ENCODE measurements at regions not wholly inside any gene's neighbourhood (a gene's known extent, or its start where the extent isn't known, plus 50 kb on each side); places are given as distances from the start of the nearest gene placed in this dataset.

DNA sequence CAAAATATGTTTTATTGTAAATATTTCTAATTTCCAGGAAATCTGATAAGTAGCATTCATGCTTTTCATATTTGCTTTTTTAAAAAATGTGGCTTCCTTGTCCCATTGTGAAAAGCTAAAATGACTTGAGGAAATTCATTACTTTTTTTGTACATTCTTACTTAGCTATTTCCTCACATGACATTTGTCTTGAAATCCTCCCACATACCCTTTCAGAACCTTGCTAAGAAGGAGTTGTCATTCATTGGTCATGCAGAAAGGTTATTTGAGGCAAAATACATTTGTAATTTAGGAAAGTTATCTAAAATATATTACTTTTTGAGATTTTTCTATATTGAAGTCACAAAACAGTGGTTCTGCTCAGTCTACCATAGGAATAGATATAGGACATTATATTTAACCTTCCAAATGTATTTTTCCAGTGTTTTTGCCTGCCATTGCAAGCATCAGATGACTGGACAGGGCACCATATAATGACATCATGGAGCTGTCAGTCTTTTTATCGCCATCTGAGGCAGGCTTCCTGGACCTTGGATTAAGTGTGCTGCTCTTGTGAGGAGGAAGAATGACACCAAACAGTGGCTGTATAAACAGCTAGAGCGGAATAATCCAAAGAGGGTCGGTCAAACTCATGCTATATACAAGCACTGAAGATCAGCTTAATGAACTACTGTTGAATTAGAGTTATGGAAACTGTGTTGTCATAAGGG, 109.4 kb upstream of the HCRTR2 start:
- DNase-seq (ENCODE audit: low spot score), result no peak

More for the DNA sequence above, 109.4 kb upstream of the HCRTR2 start:
- Histone ChIP-seq H3K27me3 (ENCODE audit: control insufficient read depth in 4 of 4, insufficient read depth in 4 of 4, low read length in 3 of 4) (no peaks in the 10 kb centered on the region), H3K27ac (ENCODE audit: low read depth in 1 of 2, low read length in 2 of 2) (no peak overlapping the region), H3K4me1 (ENCODE audit: control insufficient read depth in 4 of 4, insufficient read depth in 4 of 4, low read length in 3 of 4) (no peaks in the 10 kb centered on the region), H3K9me3 (ENCODE audit: control insufficient read depth in 4 of 4, low read length in 3 of 4) (no peaks in the 10 kb centered on the region), H3K9ac (ENCODE audit: low read depth in 1 of 2, low read length in 2 of 2) (no peak overlapping the region), H3K36me3 (ENCODE audit: control insufficient read depth in 4 of 4, insufficient read depth in 3 of 4, low read depth in 1 of 4, low read length in 3 of 4) (no peaks in the 10 kb centered on the region), H3K4me3 (ENCODE audit: low read depth in 1 of 3, low read length in 3 of 3) (no peak overlapping the region)
- TF ChIP-seq, protein P1, sequence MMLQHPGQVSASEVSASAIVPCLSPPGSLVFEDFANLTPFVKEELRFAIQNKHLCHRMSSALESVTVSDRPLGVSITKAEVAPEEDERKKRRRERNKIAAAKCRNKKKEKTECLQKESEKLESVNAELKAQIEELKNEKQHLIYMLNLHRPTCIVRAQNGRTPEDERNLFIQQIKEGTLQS (IDR thresholded peaks at IDR 0.05), result no peak
- no peak for TF ChIP-seq HNF4A (conservative IDR thresholded peaks at IDR 0.05)
- no peak for TF ChIP-seq YY1 (IDR thresholded peaks at IDR 0.05)
- TF ChIP-seq SP1 (IDR thresholded peaks at IDR 0.05), result no peak
- TF ChIP-seq RAD21 (IDR thresholded peaks at IDR 0.05), result no peak
- TF ChIP-seq, protein P2, sequence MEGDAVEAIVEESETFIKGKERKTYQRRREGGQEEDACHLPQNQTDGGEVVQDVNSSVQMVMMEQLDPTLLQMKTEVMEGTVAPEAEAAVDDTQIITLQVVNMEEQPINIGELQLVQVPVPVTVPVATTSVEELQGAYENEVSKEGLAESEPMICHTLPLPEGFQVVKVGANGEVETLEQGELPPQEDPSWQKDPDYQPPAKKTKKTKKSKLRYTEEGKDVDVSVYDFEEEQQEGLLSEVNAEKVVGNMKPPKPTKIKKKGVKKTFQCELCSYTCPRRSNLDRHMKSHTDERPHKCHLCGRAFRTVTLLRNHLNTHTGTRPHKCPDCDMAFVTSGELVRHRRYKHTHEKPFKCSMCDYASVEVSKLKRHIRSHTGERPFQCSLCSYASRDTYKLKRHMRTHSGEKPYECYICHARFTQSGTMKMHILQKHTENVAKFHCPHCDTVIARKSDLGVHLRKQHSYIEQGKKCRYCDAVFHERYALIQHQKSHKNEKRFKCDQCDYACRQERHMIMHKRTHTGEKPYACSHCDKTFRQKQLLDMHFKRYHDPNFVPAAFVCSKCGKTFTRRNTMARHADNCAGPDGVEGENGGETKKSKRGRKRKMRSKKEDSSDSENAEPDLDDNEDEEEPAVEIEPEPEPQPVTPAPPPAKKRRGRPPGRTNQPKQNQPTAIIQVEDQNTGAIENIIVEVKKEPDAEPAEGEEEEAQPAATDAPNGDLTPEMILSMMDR (IDR thresholded peaks at IDR 0.05; ENCODE audit: low read depth, low read length, missing input control), result no peak
- TF ChIP-seq, protein P3, sequence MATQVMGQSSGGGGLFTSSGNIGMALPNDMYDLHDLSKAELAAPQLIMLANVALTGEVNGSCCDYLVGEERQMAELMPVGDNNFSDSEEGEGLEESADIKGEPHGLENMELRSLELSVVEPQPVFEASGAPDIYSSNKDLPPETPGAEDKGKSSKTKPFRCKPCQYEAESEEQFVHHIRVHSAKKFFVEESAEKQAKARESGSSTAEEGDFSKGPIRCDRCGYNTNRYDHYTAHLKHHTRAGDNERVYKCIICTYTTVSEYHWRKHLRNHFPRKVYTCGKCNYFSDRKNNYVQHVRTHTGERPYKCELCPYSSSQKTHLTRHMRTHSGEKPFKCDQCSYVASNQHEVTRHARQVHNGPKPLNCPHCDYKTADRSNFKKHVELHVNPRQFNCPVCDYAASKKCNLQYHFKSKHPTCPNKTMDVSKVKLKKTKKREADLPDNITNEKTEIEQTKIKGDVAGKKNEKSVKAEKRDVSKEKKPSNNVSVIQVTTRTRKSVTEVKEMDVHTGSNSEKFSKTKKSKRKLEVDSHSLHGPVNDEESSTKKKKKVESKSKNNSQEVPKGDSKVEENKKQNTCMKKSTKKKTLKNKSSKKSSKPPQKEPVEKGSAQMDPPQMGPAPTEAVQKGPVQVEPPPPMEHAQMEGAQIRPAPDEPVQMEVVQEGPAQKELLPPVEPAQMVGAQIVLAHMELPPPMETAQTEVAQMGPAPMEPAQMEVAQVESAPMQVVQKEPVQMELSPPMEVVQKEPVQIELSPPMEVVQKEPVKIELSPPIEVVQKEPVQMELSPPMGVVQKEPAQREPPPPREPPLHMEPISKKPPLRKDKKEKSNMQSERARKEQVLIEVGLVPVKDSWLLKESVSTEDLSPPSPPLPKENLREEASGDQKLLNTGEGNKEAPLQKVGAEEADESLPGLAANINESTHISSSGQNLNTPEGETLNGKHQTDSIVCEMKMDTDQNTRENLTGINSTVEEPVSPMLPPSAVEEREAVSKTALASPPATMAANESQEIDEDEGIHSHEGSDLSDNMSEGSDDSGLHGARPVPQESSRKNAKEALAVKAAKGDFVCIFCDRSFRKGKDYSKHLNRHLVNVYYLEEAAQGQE (IDR thresholded peaks at IDR 0.05), result no peak
- TF ChIP-seq EGR1 (IDR thresholded peaks at IDR 0.05; ENCODE audit: low read depth in 2 of 2), result no peak
- TF ChIP-seq TAF1 (conservative IDR thresholded peaks at IDR 0.05), result no peak
- TF ChIP-seq FOXA2 (IDR thresholded peaks at IDR 0.05), result no peak
- TF ChIP-seq NR2F2 (IDR thresholded peaks at IDR 0.05), result no peak
- TF ChIP-seq FOXA1 (IDR thresholded peaks at IDR 0.05), result no peak
- TF ChIP-seq, protein P4, sequence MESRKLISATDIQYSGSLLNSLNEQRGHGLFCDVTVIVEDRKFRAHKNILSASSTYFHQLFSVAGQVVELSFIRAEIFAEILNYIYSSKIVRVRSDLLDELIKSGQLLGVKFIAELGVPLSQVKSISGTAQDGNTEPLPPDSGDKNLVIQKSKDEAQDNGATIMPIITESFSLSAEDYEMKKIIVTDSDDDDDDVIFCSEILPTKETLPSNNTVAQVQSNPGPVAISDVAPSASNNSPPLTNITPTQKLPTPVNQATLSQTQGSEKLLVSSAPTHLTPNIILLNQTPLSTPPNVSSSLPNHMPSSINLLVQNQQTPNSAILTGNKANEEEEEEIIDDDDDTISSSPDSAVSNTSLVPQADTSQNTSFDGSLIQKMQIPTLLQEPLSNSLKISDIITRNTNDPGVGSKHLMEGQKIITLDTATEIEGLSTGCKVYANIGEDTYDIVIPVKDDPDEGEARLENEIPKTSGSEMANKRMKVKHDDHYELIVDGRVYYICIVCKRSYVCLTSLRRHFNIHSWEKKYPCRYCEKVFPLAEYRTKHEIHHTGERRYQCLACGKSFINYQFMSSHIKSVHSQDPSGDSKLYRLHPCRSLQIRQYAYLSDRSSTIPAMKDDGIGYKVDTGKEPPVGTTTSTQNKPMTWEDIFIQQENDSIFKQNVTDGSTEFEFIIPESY (IDR thresholded peaks at IDR 0.05), result no peak
- no peak for TF ChIP-seq HNF4G (IDR thresholded peaks at IDR 0.05)
- 51% methylated on average over 3 of the region's 3 CpGs for WGBS
